Breast epithelium (tissue), 3 donors: ENCODE measurements at regions not wholly inside any gene's neighbourhood (a gene's known extent, or its start where the extent isn't known, plus 50 kb on each side); places are given as distances from the start of the nearest gene placed in this dataset.

Experiments
- CTCF ChIP-seq, 3 donors: fragments of 450-650 bp; IDR thresholded peaks; one replicate each; pipeline ENCODE4 v1.5.1; 2016 to 2017; ENCODE audit warnings: antibody characterized with exemption in 3 of 3, mild to moderate bottlenecking in 3 of 3, moderate library complexity in 3 of 3
- POLR2A ChIP-seq: fragments of 450-650 bp; IDR thresholded peaks from one replicate; pipeline ENCODE4 v1.6.1; 2016; ENCODE audit warnings: antibody characterized with exemption, mild to moderate bottlenecking, moderate library complexity
- POLR2AphosphoS5 ChIP-seq, 3 donors: sonication (generic); formaldehyde crosslinking; IDR thresholded peaks; one replicate each; pipeline ENCODE4 v1.6.1; 2017; ENCODE audit warnings: antibody characterized with exemption in 3 of 3

GRCh38 chr21:38740090-38740489 lies 65.6 kb upstream of the ETS2 start:
- TF ChIP-seq CTCF (IDR thresholded peaks at IDR 0.05) (no peak), POLR2A (no peak), POLR2AphosphoS5 (IDR thresholded peaks at IDR 0.05) (no peak)
